Motor neuron (in vitro differentiated cells): ENCODE measurements at regions not wholly inside any gene's neighbourhood (a gene's known extent, or its start where the extent isn't known, plus 50 kb on each side); places are given as distances from the start of the nearest gene placed in this dataset.
A peak's percentile ranks its signal among the peaks of the same experiment; 100 is the strongest.

Experiments used
- ATAC-seq, 8 experiments: fragments of 200-7000 bp; cut with Tn5 transposase; replicated peaks in 6 of 8; 2 replicates each; pipeline ENCODE4 v1.8.0; 2021; ENCODE audit warnings: mild to moderate bottlenecking in 8 of 8, moderate library complexity in 8 of 8
- H3K27ac ChIP-seq, 2 donors: fragments of 250-450 bp; sonication (Bioruptor Pico); 2 replicates each; pipeline ENCODE4 v1.9.0; 2021; ENCODE audit warnings: antibody characterized with exemption in 2 of 2, mild to moderate bottlenecking in 2 of 2, moderate library complexity in 1 of 2
- H3K4me1 ChIP-seq, 2 donors: fragments of 250-450 bp; sonication (Bioruptor Pico); replicated peaks in 1 of 2; 2 replicates each; pipeline ENCODE4 v1.6.1; 2021; ENCODE audit warnings: antibody characterized with exemption in 2 of 2, mild to moderate bottlenecking in 2 of 2, moderate library complexity in 1 of 2
- H3K4me3 ChIP-seq, 5 donors: fragments of 250-450 bp; sonication (Bioruptor Pico); 2 replicates each; pipeline ENCODE4 v1.9.0; 2021; ENCODE audit warnings: antibody characterized with exemption in 5 of 5, mild to moderate bottlenecking in 5 of 5, moderate library complexity in 4 of 5
- WGBS, 10 experiments: fragments of 450-650 bp; shearing (Covaris generic); methylation state at CpG; one replicate each; pipeline ENCODE4 v1.0.0; 2022; 5-methylcytosine and 5-hydroxymethylcytosine counted together
- in situ Hi-C, 9 experiments: fragments of 400-800 bp; cut with MboI; loops; one replicate each; pipeline ENCODE4 v1.15.0; 2021; ENCODE audit warnings: low sequenced_read_pairs in 9 of 9, low pct_unique_long_range_greater_than_20kb in 2 of 9; ENCODE audit not compliant: unreplicated experiment in 9 of 9

- in situ Hi-C loops, result no loop called here
- Histone ChIP-seq H3K4me3 (no peak overlapping the region), H3K27ac (no peak overlapping the region), H3K4me1 (peaks cover 3 to 4% of the 10 kb centered on the region in 2 donors)
- WGBS, 10 experiments, result 43 to 100% methylated on average over 1 of the region's 1 CpG; no CpG with 5 or more reads in 8 of the 10 experiments
- no peak for ATAC-seq
These were observed 419.7 kb downstream of the MID1IP1 start for GRCh38 chrX:39220952-39221351.

GRCh38 chrX:39222346-39223113 lies 421.3 kb downstream of the MID1IP1 start:
- Histone ChIP-seq H3K4me3 (no peak overlapping the region), H3K27ac (no peak overlapping the region), H3K4me1 (peaks cover 15 to 19% of the 10 kb centered on the region in 2 donors)
- WGBS, 10 experiments, result 35 to 100% methylated on average over 1 to 2 of the region's 4 CpGs; no CpG with 5 or more reads in 8 of the 10 experiments
- ATAC-seq, result no peak
- in situ Hi-C loops, result no loop called here

- H3K4me1 ChIP-seq, result peaks cover 25 to 32% of the 10 kb centered on the region in 2 donors
- in situ Hi-C loops, result no loop called here
- peak overlapping the region in 1 of 2 donors; percentile 39 for H3K27ac ChIP-seq
- 0 to 32% methylated on average over 1 to 4 of the region's 6 CpGs; no CpG with 5 or more reads in 8 of the 10 experiments for WGBS, 10 experiments
- ATAC-seq, result peak in 3 of 8 experiments; percentile 19 to 65 (median 51)
- H3K4me3 ChIP-seq, result no peak overlapping the region
These were observed 425.0 kb downstream of the MID1IP1 start for GRCh38 chrX:39226251-39226650.

GRCh38 chrX:39227371-39227770 lies 426.1 kb downstream of the MID1IP1 start:
- Histone ChIP-seq H3K4me3 (no peak overlapping the region), H3K27ac (peak overlapping the region in 1 of 2 donors; percentile 12), H3K4me1 (peaks cover 25 to 32% of the 10 kb centered on the region in 2 donors)
- in situ Hi-C loops, result no loop called here
- peak in 4 of 8 experiments; percentile 31 to 44 (median 35) for ATAC-seq
- WGBS, 10 experiments, result 35% methylated on average over 2 of the region's 2 CpGs; no CpG with 5 or more reads in 9 of the 10 experiments

- in situ Hi-C loops, result no loop called here
- WGBS, 10 experiments, result 33 to 75% (median 67%) methylated on average over 1 to 4 of the region's 7 CpGs; no CpG with 5 or more reads in 7 of the 10 experiments
- no peaks in the 10 kb centered on the region for H3K4me1 ChIP-seq
- no peak overlapping the region for H3K27ac ChIP-seq
- no peak overlapping the region for H3K4me3 ChIP-seq
- ATAC-seq, result peak in 3 of 8 experiments; percentile 47 to 68 (median 47)
These were observed 436.7 kb downstream of the MID1IP1 start for GRCh38 chrX:39238006-39238405.

GRCh38 chrX:39242187-39242586 lies 440.9 kb downstream of the MID1IP1 start:
- WGBS, 10 experiments, result 25% methylated on average over 1 of the region's 1 CpG; no CpG with 5 or more reads in 9 of the 10 experiments
- peak in 7 of 8 experiments; percentile 30 to 75 (median 41) for ATAC-seq

GRCh38 chrX:39244147-39244546 lies 442.9 kb downstream of the MID1IP1 start:
- Histone ChIP-seq H3K27ac (no peak overlapping the region), H3K4me1 (no peaks in the 10 kb centered on the region), H3K4me3 (no peak overlapping the region)
- in situ Hi-C loops, result no loop called here
- 40% methylated on average over 1 of the region's 1 CpG; no CpG with 5 or more reads in 9 of the 10 experiments for WGBS, 10 experiments
- peak in 3 of 8 experiments; percentile 24 to 56 (median 39) for ATAC-seq

More at GRCh38 chrX:39242187-39242586, 440.9 kb downstream of the MID1IP1 start:
- in situ Hi-C loops, result no loop called here
- H3K4me1 ChIP-seq, result no peaks in the 10 kb centered on the region
- no peak overlapping the region for H3K27ac ChIP-seq
- H3K4me3 ChIP-seq, result no peak overlapping the region

GRCh38 chrX:39245024-39245423 lies 443.8 kb downstream of the MID1IP1 start:
- ATAC-seq, result no peak
- in situ Hi-C loops, result no loop called here
- Histone ChIP-seq H3K4me1 (peaks cover 2 to 3% of the 10 kb centered on the region in 2 donors), H3K4me3 (no peak overlapping the region), H3K27ac (no peak overlapping the region)
- 0 to 100% (median 9%) methylated on average over 1 of the region's 2 CpGs; no CpG with 5 or more reads in 5 of the 10 experiments for WGBS, 10 experiments

GRCh38 chrX:39247536-39247935 lies 446.3 kb downstream of the MID1IP1 start:
- ATAC-seq, result no peak
- Histone ChIP-seq H3K27ac (no peak overlapping the region), H3K4me1 (peaks cover 6 to 10% of the 10 kb centered on the region in 2 donors), H3K4me3 (no peak overlapping the region)
- WGBS, 10 experiments, result 33 to 94% (median 59%) methylated on average over 2 to 5 of the region's 5 CpGs; no CpG with 5 or more reads in 2 of the 10 experiments
- in situ Hi-C loops, result no loop called here

GRCh38 chrX:39248330-39248729 lies 447.1 kb downstream of the MID1IP1 start:
- WGBS, 10 experiments, result 37 to 100% (median 61%) methylated on average over 1 to 3 of the region's 3 CpGs; no CpG with 5 or more reads in 6 of the 10 experiments
- in situ Hi-C loops, result no loop called here
- ATAC-seq, result no peak
- H3K4me1 ChIP-seq, result peaks cover 6 to 10% of the 10 kb centered on the region in 2 donors
- no peak overlapping the region for H3K4me3 ChIP-seq
- no peak overlapping the region for H3K27ac ChIP-seq

GRCh38 chrX:39249999-39250398 lies 448.7 kb downstream of the MID1IP1 start:
- no peak overlapping the region for H3K27ac ChIP-seq
- no peak overlapping the region for H3K4me3 ChIP-seq
- ATAC-seq, result no peak
- peaks cover 6 to 10% of the 10 kb centered on the region in 2 donors for H3K4me1 ChIP-seq
- in situ Hi-C loops, result no loop called here

GRCh38 chrX:39251995-39252394 lies 450.7 kb downstream of the MID1IP1 start:
- in situ Hi-C loops, result no loop called here
- WGBS, 10 experiments, result 50 to 100% methylated on average over 1 of the region's 1 CpG; no CpG with 5 or more reads in 8 of the 10 experiments
- no peak for ATAC-seq

GRCh38 chrX:39253551-39253950 lies 452.3 kb downstream of the MID1IP1 start:
- peaks cover 6 to 10% of the 10 kb centered on the region in 2 donors for H3K4me1 ChIP-seq
- in situ Hi-C loops, result no loop called here
- H3K27ac ChIP-seq, result no peak overlapping the region
- no peak overlapping the region for H3K4me3 ChIP-seq
- ATAC-seq, result no peak

More at GRCh38 chrX:39251995-39252394, 450.7 kb downstream of the MID1IP1 start:
- Histone ChIP-seq H3K27ac (no peak overlapping the region), H3K4me1 (peaks cover 6 to 10% of the 10 kb centered on the region in 2 donors), H3K4me3 (no peak overlapping the region)
